ENCODE measurements at regions not wholly inside any gene's neighbourhood (a gene's known extent, or its start where the extent isn't known, plus 50 kb on each side); places are given as distances from the start of the nearest gene placed in this dataset.
"Not testable (repeated sequence)": the region's sequence is repeated elsewhere in the genome, so short reads cannot be mapped to it uniquely, and the experiment has no call there.

DNA sequence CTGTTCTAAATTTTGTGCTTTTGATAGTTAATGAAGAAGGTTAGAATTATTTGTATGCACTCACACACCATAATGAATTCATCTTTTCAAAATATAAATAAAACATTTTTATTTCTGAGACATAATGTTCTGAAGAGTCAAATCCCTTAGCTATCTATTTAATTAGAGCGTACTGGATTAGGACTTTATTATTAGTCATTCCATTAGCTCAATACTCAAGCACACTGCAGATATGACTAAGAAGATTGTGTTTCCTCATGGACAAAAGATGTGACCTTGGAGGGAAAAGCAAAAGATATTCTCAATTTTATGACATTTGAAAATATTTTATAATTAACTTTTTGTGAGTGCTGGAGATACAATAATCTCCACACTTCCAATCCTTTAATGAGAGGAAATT lies 666.4 kb downstream of the CD109 start:
- TF ChIP-seq, protein P1, sequence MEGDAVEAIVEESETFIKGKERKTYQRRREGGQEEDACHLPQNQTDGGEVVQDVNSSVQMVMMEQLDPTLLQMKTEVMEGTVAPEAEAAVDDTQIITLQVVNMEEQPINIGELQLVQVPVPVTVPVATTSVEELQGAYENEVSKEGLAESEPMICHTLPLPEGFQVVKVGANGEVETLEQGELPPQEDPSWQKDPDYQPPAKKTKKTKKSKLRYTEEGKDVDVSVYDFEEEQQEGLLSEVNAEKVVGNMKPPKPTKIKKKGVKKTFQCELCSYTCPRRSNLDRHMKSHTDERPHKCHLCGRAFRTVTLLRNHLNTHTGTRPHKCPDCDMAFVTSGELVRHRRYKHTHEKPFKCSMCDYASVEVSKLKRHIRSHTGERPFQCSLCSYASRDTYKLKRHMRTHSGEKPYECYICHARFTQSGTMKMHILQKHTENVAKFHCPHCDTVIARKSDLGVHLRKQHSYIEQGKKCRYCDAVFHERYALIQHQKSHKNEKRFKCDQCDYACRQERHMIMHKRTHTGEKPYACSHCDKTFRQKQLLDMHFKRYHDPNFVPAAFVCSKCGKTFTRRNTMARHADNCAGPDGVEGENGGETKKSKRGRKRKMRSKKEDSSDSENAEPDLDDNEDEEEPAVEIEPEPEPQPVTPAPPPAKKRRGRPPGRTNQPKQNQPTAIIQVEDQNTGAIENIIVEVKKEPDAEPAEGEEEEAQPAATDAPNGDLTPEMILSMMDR (IDR thresholded peaks at IDR 0.05; ENCODE audit: control extremely low read depth, extremely low read depth, low read depth, missing control alignments): no peak
- POLR2A ChIA-PET: no interaction called here
- CTCF ChIA-PET: no interaction called here
- DNase-seq (ENCODE audit: extremely low spot score): no peak

- TF ChIP-seq, protein P1 (IDR thresholded peaks at IDR 0.05; ENCODE audit: control extremely low read depth, extremely low read depth, low read depth, missing control alignments): no peak
- ChIA-PET CTCF (no interaction called here), POLR2A (no interaction called here)
- DNase-seq (ENCODE audit: extremely low spot score): no peak
These were observed 661.3 kb downstream of the CD109 start for GRCh38 chr6:74357321-74357720.

- no peak for DNase-seq (ENCODE audit: extremely low spot score)
- ChIA-PET CTCF (interaction anchor here (1.2 kb wide), 1 partner anchor 15 kb away, joined by 4 read pairs; no protein-coding TSS in a partner anchor), POLR2A (no interaction called here)
- TF ChIP-seq, protein P1 (IDR thresholded peaks at IDR 0.05; ENCODE audit: control extremely low read depth, extremely low read depth, low read depth, missing control alignments): no peak
These were observed 660.4 kb downstream of the CD109 start for GRCh38 chr6:74356391-74356790.

DNA sequence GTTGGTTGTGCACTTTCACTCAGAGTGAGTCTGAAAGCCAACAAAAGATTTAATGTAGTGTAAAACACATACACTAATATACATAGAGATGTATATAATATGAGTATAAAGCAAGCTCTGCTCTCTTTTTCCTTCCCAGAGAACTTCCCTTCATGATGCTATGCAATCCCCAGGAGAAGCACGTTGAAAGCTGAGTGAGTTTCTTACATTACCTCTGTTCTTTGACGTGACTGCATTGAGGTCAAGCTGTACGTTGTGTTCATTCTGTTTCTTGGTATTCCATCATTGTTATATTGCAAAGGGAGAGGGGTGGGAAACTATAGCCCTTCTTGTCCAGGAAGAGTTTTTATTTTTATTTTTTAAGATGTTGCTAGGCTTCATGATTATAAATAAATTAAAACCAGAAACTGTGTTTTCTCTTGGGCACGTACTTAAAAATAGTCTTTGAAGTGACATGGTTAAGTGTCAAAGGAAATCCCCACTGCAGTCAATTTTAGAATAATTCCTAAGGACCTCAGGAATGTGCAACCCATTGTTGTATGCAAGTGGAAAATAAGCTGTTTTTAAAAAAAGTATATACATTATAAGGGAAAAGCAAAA lies 651.0 kb downstream of the CD109 start:
- TF ChIP-seq, protein P1 (IDR thresholded peaks at IDR 0.05; ENCODE audit: control extremely low read depth, extremely low read depth, low read depth, missing control alignments): no peak

DNA sequence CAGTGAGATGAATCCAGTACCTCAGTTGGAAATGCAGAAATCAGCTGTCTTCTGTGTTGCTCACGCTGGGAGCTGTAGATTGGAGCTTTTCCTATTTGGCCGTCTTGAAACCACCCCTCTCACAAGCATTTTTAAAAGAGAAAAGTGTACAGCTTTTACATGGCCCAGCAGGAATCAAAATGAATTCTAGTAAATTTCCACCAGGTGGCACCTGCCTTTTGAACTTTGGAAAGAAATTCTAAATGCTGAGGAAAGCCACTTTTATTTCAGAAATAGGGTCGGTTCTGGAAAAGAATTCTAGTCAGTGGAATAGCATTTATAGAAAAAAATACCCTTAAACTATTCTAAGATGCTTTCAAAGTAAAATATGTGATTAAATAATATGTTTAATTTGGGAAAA lies 647.8 kb downstream of the CD109 start:
- TF ChIP-seq, protein P1 (IDR thresholded peaks at IDR 0.05; ENCODE audit: control extremely low read depth, extremely low read depth, low read depth, missing control alignments): peak; percentile 7
- no peak for DNase-seq (ENCODE audit: extremely low spot score)
- ChIA-PET POLR2A (no interaction called here), CTCF (interaction anchor here (1.5 to 2.4 kb wide), 3 partner anchors 860 to 866 kb away, joined by 4 to 14 read pairs (median 4); no protein-coding TSS in a partner anchor)

More for the DNA sequence above, 651.0 kb downstream of the CD109 start:
- CTCF ChIA-PET: interaction anchor here (0.6 kb wide), 1 partner anchor 256 kb away, joined by 3 read pairs; no protein-coding TSS in a partner anchor
- POLR2A ChIA-PET: no interaction called here
- no peak for DNase-seq (ENCODE audit: extremely low spot score)

- POLR2A ChIA-PET: not testable (repeated sequence)
- CTCF ChIA-PET: interaction anchor here (1.5 to 2.4 kb wide), 3 partner anchors 860 to 866 kb away, joined by 4 to 14 read pairs (median 4); no protein-coding TSS in a partner anchor
These were observed 647.3 kb downstream of the CD109 start for GRCh38 chr6:74343321-74343720.

DNA sequence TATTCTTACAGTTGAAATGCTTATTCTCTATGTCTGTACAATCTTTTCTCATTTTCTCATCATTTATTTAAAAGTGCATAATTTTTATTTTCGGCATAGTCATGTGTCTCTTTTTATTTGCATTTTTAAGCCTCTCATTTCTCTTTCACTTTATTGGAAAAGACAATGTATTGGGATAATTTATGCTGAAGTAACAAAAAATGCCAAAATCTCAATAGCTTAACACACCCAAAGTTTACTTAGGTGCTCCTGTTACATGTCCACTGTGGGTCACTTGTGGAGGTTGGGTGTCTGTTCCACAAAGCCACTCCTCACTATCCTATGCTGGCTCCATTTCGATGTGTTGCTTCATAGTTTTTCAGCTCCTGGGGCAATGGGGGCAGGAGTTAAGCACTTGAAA lies 638.7 kb downstream of the CD109 start:
- no peak for DNase-seq (ENCODE audit: extremely low spot score)
- POLR2A ChIA-PET: no interaction called here
- TF ChIP-seq, protein P1 (IDR thresholded peaks at IDR 0.05; ENCODE audit: control extremely low read depth, extremely low read depth, low read depth, missing control alignments): no peak
- CTCF ChIA-PET: no interaction called here

More at GRCh38 chr6:74343321-74343720, 647.3 kb downstream of the CD109 start:
- DNase-seq (ENCODE audit: extremely low spot score): not testable (repeated sequence)

Measured in GM10248 (cell line).